ENCODE measurements at regions not wholly inside any gene's neighbourhood (a gene's known extent, or its start where the extent isn't known, plus 50 kb on each side); places are given as distances from the start of the nearest gene placed in this dataset.

DNA sequence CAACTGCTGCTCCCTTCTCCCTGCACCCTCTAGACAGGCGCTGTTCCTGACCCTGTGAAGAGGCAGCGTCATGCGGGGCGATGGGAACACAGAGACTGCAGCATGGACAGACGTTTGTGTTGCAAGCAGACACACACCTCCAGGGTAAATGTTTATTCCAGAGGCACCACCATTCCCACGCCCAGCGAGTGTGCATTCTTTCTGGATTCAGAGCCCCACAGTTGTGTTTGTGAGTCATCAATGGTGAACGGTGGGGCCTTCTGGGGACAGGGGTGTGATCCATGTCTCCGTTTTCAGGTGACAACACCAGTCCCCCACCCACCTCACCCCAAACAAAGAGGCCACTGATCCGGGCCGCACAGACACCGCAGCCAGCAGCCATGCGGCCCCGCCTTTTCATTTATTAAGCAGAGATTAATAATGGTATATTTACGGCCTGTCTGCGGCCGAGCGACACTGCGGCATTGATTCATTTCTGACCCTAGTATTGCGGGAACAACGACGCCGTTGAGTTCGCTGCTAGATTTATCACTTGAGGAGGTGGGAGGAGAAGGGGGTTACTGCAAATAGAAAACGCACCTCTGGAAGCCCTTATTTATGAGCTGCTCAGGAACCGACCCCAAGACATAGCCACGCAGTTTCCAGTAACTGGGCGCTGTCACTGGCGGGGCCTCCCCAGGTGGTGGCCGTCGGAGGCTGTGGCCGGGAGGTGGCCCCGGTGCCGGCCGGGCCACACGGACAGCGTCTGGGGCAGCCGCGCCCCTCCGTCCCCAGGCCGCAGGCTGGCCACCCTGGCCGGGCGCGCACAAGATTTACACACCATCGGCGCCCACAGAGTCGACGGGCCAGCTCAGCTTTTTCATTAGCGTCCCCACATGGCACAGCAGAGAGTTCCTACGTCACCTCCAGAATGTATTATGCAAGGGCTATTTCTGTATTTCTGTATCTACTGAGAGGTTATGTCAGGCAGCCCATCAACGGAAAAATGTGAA is 367.6 kb downstream of the THBS2 start:
- no peak for TF ChIP-seq POLR2AphosphoS5 (IDR thresholded peaks at IDR 0.05)
- H3K4me3 ChIP-seq: no peak overlapping the region
- 66 to 81% (median 70%) methylated on average over 50 to 51 of the region's 51 CpGs for WGBS, 5 donors
- H3K27ac ChIP-seq: no peak overlapping the region
- H3K4me1 ChIP-seq: peaks cover 0 to 9% (median 2%) of the 10 kb centered on the region in 4 donors
- H3K27me3 ChIP-seq: peaks cover 0 to 4% (median 3%) of the 10 kb centered on the region in 3 donors
- intact Hi-C loops (cut with DNase I; ENCODE audit: low total_unique reads): no loop called here
- H3K36me3 ChIP-seq: no peaks in the 10 kb centered on the region
- DNase-seq: peak in 1 of 2 donors; percentile 69
- H3K9me3 ChIP-seq: no peaks in the 10 kb centered on the region

DNA sequence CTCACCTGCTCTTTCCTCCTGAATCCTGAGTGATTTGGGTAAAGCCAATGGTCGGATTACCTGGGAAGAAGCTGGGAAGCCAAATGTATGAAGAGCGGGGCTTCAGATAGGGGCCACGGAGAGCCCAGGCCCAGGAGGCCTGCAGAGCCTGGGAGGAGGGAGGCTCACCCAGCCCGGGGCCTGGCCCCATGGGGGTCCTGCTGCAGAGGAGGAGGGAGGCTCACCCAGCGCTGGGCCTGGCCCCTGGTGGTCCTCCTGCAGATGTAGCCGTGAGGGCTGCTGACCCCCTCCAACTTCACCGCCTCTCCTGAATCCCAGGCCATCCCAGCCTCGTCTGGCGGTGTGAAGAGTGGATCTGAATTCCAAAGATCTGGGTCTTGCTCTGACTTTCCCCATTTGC is 368.4 kb downstream of the THBS2 start:
- H3K36me3 ChIP-seq: no peaks in the 10 kb centered on the region
- H3K27me3 ChIP-seq: peaks cover 0 to 4% (median 3%) of the 10 kb centered on the region in 3 donors
- WGBS, 5 donors: 84 to 93% (median 92%) methylated on average over 9 of the region's 9 CpGs
- H3K27ac ChIP-seq: no peak overlapping the region
- H3K4me3 ChIP-seq: no peak overlapping the region
- intact Hi-C loops (cut with DNase I; ENCODE audit: low total_unique reads): no loop called here
- DNase-seq: no peak
- H3K4me1 ChIP-seq: peaks cover 0 to 9% (median 2%) of the 10 kb centered on the region in 4 donors
- H3K9me3 ChIP-seq: no peaks in the 10 kb centered on the region
- TF ChIP-seq POLR2AphosphoS5 (IDR thresholded peaks at IDR 0.05): no peak
- TF ChIP-seq, protein P1, sequence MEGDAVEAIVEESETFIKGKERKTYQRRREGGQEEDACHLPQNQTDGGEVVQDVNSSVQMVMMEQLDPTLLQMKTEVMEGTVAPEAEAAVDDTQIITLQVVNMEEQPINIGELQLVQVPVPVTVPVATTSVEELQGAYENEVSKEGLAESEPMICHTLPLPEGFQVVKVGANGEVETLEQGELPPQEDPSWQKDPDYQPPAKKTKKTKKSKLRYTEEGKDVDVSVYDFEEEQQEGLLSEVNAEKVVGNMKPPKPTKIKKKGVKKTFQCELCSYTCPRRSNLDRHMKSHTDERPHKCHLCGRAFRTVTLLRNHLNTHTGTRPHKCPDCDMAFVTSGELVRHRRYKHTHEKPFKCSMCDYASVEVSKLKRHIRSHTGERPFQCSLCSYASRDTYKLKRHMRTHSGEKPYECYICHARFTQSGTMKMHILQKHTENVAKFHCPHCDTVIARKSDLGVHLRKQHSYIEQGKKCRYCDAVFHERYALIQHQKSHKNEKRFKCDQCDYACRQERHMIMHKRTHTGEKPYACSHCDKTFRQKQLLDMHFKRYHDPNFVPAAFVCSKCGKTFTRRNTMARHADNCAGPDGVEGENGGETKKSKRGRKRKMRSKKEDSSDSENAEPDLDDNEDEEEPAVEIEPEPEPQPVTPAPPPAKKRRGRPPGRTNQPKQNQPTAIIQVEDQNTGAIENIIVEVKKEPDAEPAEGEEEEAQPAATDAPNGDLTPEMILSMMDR (IDR thresholded peaks at IDR 0.05): no peak
- no peak for TF ChIP-seq POLR2A (IDR thresholded peaks at IDR 0.05)
- no peak for TF ChIP-seq EP300 (IDR thresholded peaks at IDR 0.05)

DNA sequence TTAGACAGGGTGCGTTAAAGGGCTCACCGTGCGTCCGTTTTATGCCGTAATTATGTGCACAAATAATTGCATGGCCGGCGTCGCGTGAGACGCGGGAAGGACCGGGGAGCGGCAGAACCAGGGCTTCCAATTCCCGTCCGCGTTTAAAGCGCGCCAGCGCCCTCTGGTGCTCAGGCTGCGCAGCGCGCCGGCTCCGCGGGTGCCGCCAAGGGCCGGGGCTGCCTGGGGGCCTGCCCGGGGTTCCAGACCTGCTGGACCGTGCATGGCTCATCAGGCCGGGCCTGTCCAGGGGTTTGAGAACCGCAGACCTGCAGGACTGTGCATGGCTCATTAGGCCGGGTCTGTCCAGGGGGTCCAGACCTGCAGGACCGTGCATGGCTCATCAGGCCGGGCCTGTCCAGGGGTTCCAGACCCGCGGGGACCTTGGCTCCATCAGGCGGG is 369.0 kb downstream of the THBS2 start:
- peaks cover 0 to 4% (median 3%) of the 10 kb centered on the region in 3 donors for H3K27me3 ChIP-seq
- no peaks in the 10 kb centered on the region for H3K36me3 ChIP-seq
- no peaks in the 10 kb centered on the region for H3K9me3 ChIP-seq
- TF ChIP-seq POLR2AphosphoS5 (IDR thresholded peaks at IDR 0.05): peak in 1 of 3 donors; percentile 18
- TF ChIP-seq, protein P1 (IDR thresholded peaks at IDR 0.05): peak in 5 of 7 experiments; percentile 84 to 96 (median 90)
- TF ChIP-seq EP300 (IDR thresholded peaks at IDR 0.05): no peak
- no peak for TF ChIP-seq POLR2A (IDR thresholded peaks at IDR 0.05)
- peak; percentile 80 to 87 for DNase-seq
- 15 to 38% (median 16%) methylated on average over 8 to 37 of the region's 37 CpGs for whole genome bisulfite sequencing, 5 donors
- intact Hi-C loops (cut with DNase I; ENCODE audit: low total_unique reads): loop anchor here (5.0 kb wide), 1 partner anchor 512 kb away; no protein-coding TSS in a partner anchor
- H3K4me1 ChIP-seq: peaks cover 0 to 9% (median 2%) of the 10 kb centered on the region in 4 donors
- peak overlapping the region; percentile 13 to 41 (median 18) for H3K4me3 ChIP-seq
- H3K27ac ChIP-seq: no peak overlapping the region

DNA sequence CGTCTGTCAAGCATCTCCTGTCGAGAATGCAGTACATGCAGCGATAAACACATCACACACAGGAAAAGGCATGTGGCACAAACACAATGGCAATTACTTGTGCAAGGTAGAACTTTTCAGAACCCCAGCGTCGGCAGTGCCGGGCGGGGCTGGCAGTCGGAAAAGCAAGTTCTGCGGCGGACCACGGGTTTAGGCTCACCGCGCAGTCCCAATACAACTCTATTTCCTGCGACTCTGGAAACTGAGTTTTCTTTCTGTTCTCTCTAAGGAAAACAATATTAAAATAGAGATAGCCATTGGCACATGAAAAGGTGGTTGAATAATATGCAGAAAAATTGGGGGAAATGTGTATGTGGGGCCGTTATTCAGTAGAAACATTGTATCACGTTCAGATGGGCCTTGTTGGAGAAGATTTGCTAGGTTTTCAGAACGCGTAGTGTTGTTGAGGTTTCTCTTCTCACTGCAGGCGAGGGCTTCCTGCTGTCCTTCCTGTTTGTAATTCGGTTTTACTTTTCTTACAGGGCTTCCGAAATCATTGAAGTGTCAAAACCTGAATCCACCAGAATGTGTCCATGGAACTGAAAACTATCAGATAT is 369.5 kb downstream of the THBS2 start:
- peaks cover 0 to 9% (median 2%) of the 10 kb centered on the region in 4 donors for H3K4me1 ChIP-seq
- TF ChIP-seq POLR2A (IDR thresholded peaks at IDR 0.05): no peak
- TF ChIP-seq, protein P1 (IDR thresholded peaks at IDR 0.05): no peak
- no peak for TF ChIP-seq POLR2AphosphoS5 (IDR thresholded peaks at IDR 0.05)
- no peak for TF ChIP-seq EP300 (IDR thresholded peaks at IDR 0.05)
- H3K9me3 ChIP-seq: no peaks in the 10 kb centered on the region
- intact Hi-C loops (cut with DNase I; ENCODE audit: low total_unique reads): loop anchor here (5.0 kb wide), 1 partner anchor 512 kb away; no protein-coding TSS in a partner anchor
- peak overlapping the region; percentile 13 to 41 (median 18) for H3K4me3 ChIP-seq
- 78 to 86% (median 81%) methylated on average over 21 of the region's 21 CpGs for WGBS, 5 donors
- no peaks in the 10 kb centered on the region for H3K36me3 ChIP-seq
- no peak overlapping the region for H3K27ac ChIP-seq
- peaks cover 0 to 4% (median 3%) of the 10 kb centered on the region in 3 donors for H3K27me3 ChIP-seq
- DNase-seq: no peak

Data from stomach (tissue), 8 donors.